ENCODE measurements at regions not wholly inside any gene's neighbourhood (a gene's known extent, or its start where the extent isn't known, plus 50 kb on each side); places are given as distances from the start of the nearest gene placed in this dataset.

GRCh38 chr15:70220490-70221096 lies 122.9 kb upstream of the TLE3 start:
- FAIRE-seq (no peak), DNase-seq (ENCODE audit: insufficient read length, low spot score) (no peak)

GRCh38 chr15:70219966-70220365 lies 122.2 kb upstream of the TLE3 start:
- DNase-seq (ENCODE audit: insufficient read length, low spot score) (no peak), FAIRE-seq (no peak)

- no peak for FAIRE-seq
- no peak for DNase-seq (ENCODE audit: insufficient read length, low spot score)
Measured at GRCh38 chr15:70219256-70219895, 121.7 kb upstream of the TLE3 start.

GRCh38 chr15:70217226-70218160 lies 119.8 kb upstream of the TLE3 start:
- DNase-seq (ENCODE audit: insufficient read length, low spot score) (no peak), FAIRE-seq (no peak)

- no peak for DNase-seq (ENCODE audit: insufficient read length, low spot score)
- FAIRE-seq, result no peak
Measured at GRCh38 chr15:70215951-70216350, 118.2 kb upstream of the TLE3 start.

- FAIRE-seq, result no peak
Measured at GRCh38 chr15:70214941-70215635, 117.4 kb upstream of the TLE3 start.

GRCh38 chr15:70214276-70214675 lies 116.6 kb upstream of the TLE3 start:
- FAIRE-seq (no peak), DNase-seq (ENCODE audit: insufficient read length, low spot score) (no peak)

More at GRCh38 chr15:70214941-70215635, 117.4 kb upstream of the TLE3 start:
- DNase-seq (ENCODE audit: insufficient read length, low spot score), result no peak

- no peak for DNase-seq (ENCODE audit: insufficient read length, low spot score)
- FAIRE-seq, result no peak
Measured at GRCh38 chr15:70213794-70214193, 116.1 kb upstream of the TLE3 start.

GRCh38 chr15:70212963-70213315 lies 115.2 kb upstream of the TLE3 start:
- FAIRE-seq (no peak), DNase-seq (ENCODE audit: insufficient read length, low spot score) (no peak)

GRCh38 chr15:70212286-70212962 lies 114.7 kb upstream of the TLE3 start:
- no peak for DNase-seq (ENCODE audit: insufficient read length, low spot score)
- FAIRE-seq, result no peak

- FAIRE-seq (no peak), DNase-seq (ENCODE audit: insufficient read length, low spot score) (no peak)
Measured at GRCh38 chr15:70210528-70210927, 112.8 kb upstream of the TLE3 start.

GRCh38 chr15:70210076-70210475 lies 112.4 kb upstream of the TLE3 start:
- no peak for FAIRE-seq
- no peak for DNase-seq (ENCODE audit: insufficient read length, low spot score)

GRCh38 chr15:70209499-70209898 lies 111.8 kb upstream of the TLE3 start:
- DNase-seq (ENCODE audit: insufficient read length, low spot score) (no peak), FAIRE-seq (no peak)

GRCh38 chr15:70208332-70208731 lies 110.6 kb upstream of the TLE3 start:
- DNase-seq (ENCODE audit: insufficient read length, low spot score) (no peak), FAIRE-seq (no peak)

GRCh38 chr15:70206668-70207067 lies 109.0 kb upstream of the TLE3 start:
- no peak for FAIRE-seq

GRCh38 chr15:70204652-70205051 lies 106.9 kb upstream of the TLE3 start:
- no peak for FAIRE-seq

More at GRCh38 chr15:70206668-70207067, 109.0 kb upstream of the TLE3 start:
- no peak for DNase-seq (ENCODE audit: insufficient read length, low spot score)

GRCh38 chr15:70203981-70204560 lies 106.4 kb upstream of the TLE3 start:
- no peak for FAIRE-seq

More at GRCh38 chr15:70204652-70205051, 106.9 kb upstream of the TLE3 start:
- no peak for DNase-seq (ENCODE audit: insufficient read length, low spot score)

GRCh38 chr15:70202756-70203155 lies 105.0 kb upstream of the TLE3 start:
- FAIRE-seq (no peak), DNase-seq (ENCODE audit: insufficient read length, low spot score) (no peak)

More at GRCh38 chr15:70203981-70204560, 106.4 kb upstream of the TLE3 start:
- no peak for DNase-seq (ENCODE audit: insufficient read length, low spot score)

- FAIRE-seq, result no peak
- DNase-seq (ENCODE audit: insufficient read length, low spot score), result no peak
Measured at GRCh38 chr15:70201425-70201775, 103.7 kb upstream of the TLE3 start.
